GM12878 (cell line): ENCODE measurements at regions not wholly inside any gene's neighbourhood (a gene's known extent, or its start where the extent isn't known, plus 50 kb on each side); places are given as distances from the start of the nearest gene placed in this dataset.

ENCODE experiments used
- ASH2L ChIP-seq: fragments of 300-600, 200-600 bp; sonication (generic); IDR thresholded peaks from 2 replicates; pipeline ENCODE4 v1.6.1; 2017; ENCODE audit warnings: low read depth, mild to moderate bottlenecking, borderline replicate concordance
- CHD2 ChIP-seq: IDR thresholded peaks from 2 replicates; pipeline ENCODE4 v1.6.1; 2011; ENCODE audit warnings: low read depth, low read length, improper control_type of control experiment, borderline replicate concordance
- EGR1 ChIP-seq, 2 experiments: IDR thresholded peaks; 1 replicate in 1 of 2; 2 replicates in 1 of 2; pipeline ENCODE4 v1.6.1; 2011 to 2012; ENCODE audit warnings: low read depth in 2 of 2, low read length in 2 of 2, borderline replicate concordance in 1 of 2, mild to moderate bottlenecking in 1 of 2, moderate library complexity in 1 of 2
- IKZF1 ChIP-seq: fragments of 450-650 bp; conservative IDR thresholded peaks from 2 replicates; pipeline ENCODE4 v1.6.1; 2017; ENCODE audit warnings: antibody characterized with exemption, mild to moderate bottlenecking
- MAX ChIP-seq: IDR thresholded peaks from 2 replicates; pipeline ENCODE4 v1.6.1; 2012; ENCODE audit warnings: low read depth, low read length, improper control_type of control experiment
- NBN ChIP-seq: fragments of 450-650 bp; IDR thresholded peaks from 2 replicates; pipeline ENCODE4 v1.6.1; 2016
- SP1 ChIP-seq: IDR thresholded peaks from one replicate; pipeline ENCODE4 v1.6.1; 2011; ENCODE audit warnings: low read depth, low read length
- ZNF687 ChIP-seq: fragments of 450-650 bp; IDR thresholded peaks from 2 replicates; pipeline ENCODE4 v1.6.1; 2017; ENCODE audit warnings: mild to moderate bottlenecking, moderate library complexity
- TF ChIP-seq, protein P1 (sequence below), 3 experiments: IDR thresholded peaks in 2 of 3; conservative IDR thresholded peaks in 1 of 3; 2 replicates each; pipeline ENCODE4 v1.5.1; 2011; ENCODE audit warnings: low read depth in 3 of 3, low read length in 3 of 3, mild to moderate bottlenecking in 3 of 3, control low read depth in 2 of 3, moderate library complexity in 2 of 3, inconsistent platforms in 1 of 3, mixed read lengths in 1 of 3; ENCODE audit not compliant: control insufficient read depth in 2 of 3, insufficient read depth in 1 of 3; ENCODE audit errors: extremely low read depth in 1 of 3

DNA sequence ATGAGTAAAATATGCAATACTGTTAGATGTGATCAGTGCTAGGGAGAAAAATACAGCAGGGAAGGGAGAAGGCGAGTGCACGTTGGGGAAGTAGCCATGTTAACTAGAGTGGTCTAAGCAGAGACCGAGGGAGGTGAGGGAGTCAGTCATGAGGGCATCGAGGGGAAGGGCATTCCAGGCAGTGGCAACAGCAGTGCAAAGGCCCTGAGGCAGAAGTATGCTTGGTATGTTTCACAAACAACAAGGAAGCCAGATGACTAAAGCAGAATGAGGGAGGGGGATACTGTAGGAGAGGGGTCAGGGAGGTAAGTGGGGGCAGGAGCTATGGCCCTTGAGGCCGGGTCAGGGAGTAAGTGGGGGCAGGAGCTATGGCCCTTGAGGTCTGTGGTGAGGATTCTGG, 123.3 kb upstream of the BOD1 start:
- TF ChIP-seq, protein P1, sequence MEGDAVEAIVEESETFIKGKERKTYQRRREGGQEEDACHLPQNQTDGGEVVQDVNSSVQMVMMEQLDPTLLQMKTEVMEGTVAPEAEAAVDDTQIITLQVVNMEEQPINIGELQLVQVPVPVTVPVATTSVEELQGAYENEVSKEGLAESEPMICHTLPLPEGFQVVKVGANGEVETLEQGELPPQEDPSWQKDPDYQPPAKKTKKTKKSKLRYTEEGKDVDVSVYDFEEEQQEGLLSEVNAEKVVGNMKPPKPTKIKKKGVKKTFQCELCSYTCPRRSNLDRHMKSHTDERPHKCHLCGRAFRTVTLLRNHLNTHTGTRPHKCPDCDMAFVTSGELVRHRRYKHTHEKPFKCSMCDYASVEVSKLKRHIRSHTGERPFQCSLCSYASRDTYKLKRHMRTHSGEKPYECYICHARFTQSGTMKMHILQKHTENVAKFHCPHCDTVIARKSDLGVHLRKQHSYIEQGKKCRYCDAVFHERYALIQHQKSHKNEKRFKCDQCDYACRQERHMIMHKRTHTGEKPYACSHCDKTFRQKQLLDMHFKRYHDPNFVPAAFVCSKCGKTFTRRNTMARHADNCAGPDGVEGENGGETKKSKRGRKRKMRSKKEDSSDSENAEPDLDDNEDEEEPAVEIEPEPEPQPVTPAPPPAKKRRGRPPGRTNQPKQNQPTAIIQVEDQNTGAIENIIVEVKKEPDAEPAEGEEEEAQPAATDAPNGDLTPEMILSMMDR (IDR thresholded peaks at IDR 0.05 in 2 of 3, conservative IDR thresholded peaks at IDR 0.05 in 1 of 3; ENCODE audit: control insufficient read depth in 2 of 3, extremely low read depth in 1 of 3, insufficient read depth in 1 of 3, low read depth in 3 of 3, low read length in 3 of 3): no peak
- TF ChIP-seq NBN (no peak), ASH2L (no peak), ZNF687 (no peak), IKZF1 (no peak), SP1 (no peak), CHD2 (no peak), EGR1 (IDR thresholded peaks at IDR 0.05; ENCODE audit: borderline replicate concordance in 1 of 2, low read depth in 2 of 2, low read length in 2 of 2) (no peak), MAX (no peak)
